MM.1S (cell line): ENCODE measurements at regions not wholly inside any gene's neighbourhood (a gene's known extent, or its start where the extent isn't known, plus 50 kb on each side); places are given as distances from the start of the nearest gene placed in this dataset.

Source experiments
- DNase-seq: peaks from one replicate; pipeline ENCODE4 v3.0.0-alpha.2; 2015
- H2AFZ ChIP-seq: fragments of 300-600 bp; sonication (generic); 2 replicates; pipeline ENCODE4 v1.6.0; 2016; ENCODE audit warnings: antibody characterized with exemption, low read length
- H3F3A ChIP-seq: fragments of 300-600 bp; sonication (generic); 2 replicates; pipeline ENCODE4 v1.6.1; 2016; ENCODE audit warnings: mild to moderate bottlenecking, antibody characterized with exemption, low read length, moderate library complexity, mixed read lengths; ENCODE audit not compliant: insufficient read depth
- H3K27ac ChIP-seq: fragments of 300-600 bp; sonication (generic); 2 replicates; pipeline ENCODE4 v1.5.1; 2016; ENCODE audit warnings: mild to moderate bottlenecking, low read length
- H3K27me3 ChIP-seq: fragments of 300-600 bp; sonication (generic); replicated peaks from 2 replicates; pipeline ENCODE4 v1.6.0; 2016; ENCODE audit warnings: low read length; ENCODE audit not compliant: insufficient read depth
- H3K36me3 ChIP-seq: fragments of 300-600 bp; sonication (generic); replicated peaks from 2 replicates; pipeline ENCODE4 v1.6.1; 2016; ENCODE audit warnings: mild to moderate bottlenecking, low read length, mixed read lengths; ENCODE audit not compliant: insufficient read depth
- H3K4me1 ChIP-seq: fragments of 300-600 bp; sonication (generic); 2 replicates; pipeline ENCODE4 v1.6.1; 2016; ENCODE audit warnings: low read length, mixed read lengths
- H3K4me2 ChIP-seq: fragments of 300-600 bp; sonication (generic); 2 replicates; pipeline ENCODE4 v1.6.0; 2016; ENCODE audit warnings: low read depth, low read length
- H3K4me3 ChIP-seq: fragments of 300-600 bp; sonication (generic); 2 replicates; pipeline ENCODE4 v1.5.1; 2016; ENCODE audit warnings: low read length, mixed read lengths
- H3K79me2 ChIP-seq: fragments of 300-600 bp; sonication (generic); 2 replicates; pipeline ENCODE4 v1.6.1; 2016; ENCODE audit warnings: mixed run types, low read length, mixed read lengths
- H3K9ac ChIP-seq: fragments of 300-600 bp; sonication (generic); 2 replicates; pipeline ENCODE4 v1.6.1; 2016; ENCODE audit warnings: low read length, mixed read lengths
- H3K9me2 ChIP-seq: fragments of 300-600 bp; sonication (generic); replicated peaks from 2 replicates; pipeline ENCODE4 v1.6.1; 2016; ENCODE audit warnings: mild to moderate bottlenecking, low read length, mixed read lengths; ENCODE audit not compliant: insufficient read depth
- H3K9me3 ChIP-seq: fragments of 300-600 bp; sonication (generic); replicated peaks from 2 replicates; pipeline ENCODE4 v1.6.1; 2016; ENCODE audit warnings: mild to moderate bottlenecking, low read length, mixed read lengths; ENCODE audit not compliant: insufficient read depth
- H4K20me1 ChIP-seq: fragments of 300-600 bp; sonication (generic); 2 replicates; pipeline ENCODE4 v1.6.1; 2016; ENCODE audit warnings: mild to moderate bottlenecking, low read length, moderate library complexity, mixed read lengths; ENCODE audit not compliant: insufficient read depth
- CTCF ChIP-seq: fragments of 300-600 bp; sonication (generic); IDR thresholded peaks from 2 replicates; pipeline ENCODE4 v1.5.1; 2016; ENCODE audit warnings: antibody characterized with exemption, low read length, mixed read lengths
- EZH2 ChIP-seq: fragments of 300-600 bp; sonication (generic); optimal IDR thresholded peaks from 2 replicates; pipeline ENCODE3; 2017; ENCODE audit warnings: low read depth, mild to moderate bottlenecking, antibody characterized with exemption, low read length, mixed read lengths
- EZH2phosphoT487 ChIP-seq: fragments of 300-600 bp; sonication (generic); IDR thresholded peaks from 2 replicates; pipeline ENCODE4 v1.6.1; 2018; ENCODE audit warnings: antibody characterized with exemption, low read length

- H3K27ac ChIP-seq: no peak overlapping the region
- H3F3A ChIP-seq: no peaks in the 10 kb centered on the region
- no peaks in the 10 kb centered on the region for H4K20me1 ChIP-seq
- no peak overlapping the region for H3K9ac ChIP-seq
- no peaks in the 10 kb centered on the region for H3K36me3 ChIP-seq
- no peak overlapping the region for H3K4me2 ChIP-seq
- H3K27me3 ChIP-seq: no peaks in the 10 kb centered on the region
- no peaks in the 10 kb centered on the region for H3K79me2 ChIP-seq
- no peaks in the 10 kb centered on the region for H3K9me3 ChIP-seq
- no peak for TF ChIP-seq EZH2phosphoT487
- TF ChIP-seq EZH2: no peak
- TF ChIP-seq CTCF: no peak
- no peak for DNase-seq
- no peaks in the 10 kb centered on the region for H3K9me2 ChIP-seq
- H2AFZ ChIP-seq: no peak overlapping the region
- no peak overlapping the region for H3K4me3 ChIP-seq
- H3K4me1 ChIP-seq: no peaks in the 10 kb centered on the region
Observed at GRCh38 chr3:176855901-176856486, 341.3 kb downstream of the TBL1XR1 start.

- H3K4me3 ChIP-seq: no peak overlapping the region
- H3K4me2 ChIP-seq: no peak overlapping the region
- DNase-seq: no peak
- no peaks in the 10 kb centered on the region for H3K9me3 ChIP-seq
- no peaks in the 10 kb centered on the region for H3K79me2 ChIP-seq
- no peaks in the 10 kb centered on the region for H3K9me2 ChIP-seq
- H4K20me1 ChIP-seq: no peaks in the 10 kb centered on the region
- no peaks in the 10 kb centered on the region for H3F3A ChIP-seq
- no peaks in the 10 kb centered on the region for H3K4me1 ChIP-seq
- H2AFZ ChIP-seq: no peak overlapping the region
- TF ChIP-seq CTCF: no peak
- TF ChIP-seq EZH2phosphoT487: no peak
- TF ChIP-seq EZH2: no peak
- H3K27ac ChIP-seq: no peak overlapping the region
- H3K9ac ChIP-seq: no peak overlapping the region
- no peaks in the 10 kb centered on the region for H3K36me3 ChIP-seq
- H3K27me3 ChIP-seq: no peaks in the 10 kb centered on the region
Observed at GRCh38 chr3:176855213-176855612, 342.1 kb downstream of the TBL1XR1 start.

- H3K9me2 ChIP-seq: no peaks in the 10 kb centered on the region
- no peak overlapping the region for H3K9ac ChIP-seq
- no peak overlapping the region for H3K4me3 ChIP-seq
- H3K36me3 ChIP-seq: no peaks in the 10 kb centered on the region
- H3F3A ChIP-seq: no peaks in the 10 kb centered on the region
- H4K20me1 ChIP-seq: no peaks in the 10 kb centered on the region
- no peaks in the 10 kb centered on the region for H3K27me3 ChIP-seq
- H3K4me2 ChIP-seq: no peak overlapping the region
- no peaks in the 10 kb centered on the region for H3K9me3 ChIP-seq
- TF ChIP-seq CTCF (no peak), EZH2 (no peak), EZH2phosphoT487 (no peak)
- no peak for DNase-seq
- peaks cover 12% of the 10 kb centered on the region for H3K4me1 ChIP-seq
- H3K79me2 ChIP-seq: no peaks in the 10 kb centered on the region
- H3K27ac ChIP-seq: no peak overlapping the region
- no peak overlapping the region for H2AFZ ChIP-seq
Observed at GRCh38 chr3:176850498-176850897, 346.8 kb downstream of the TBL1XR1 start.
